Choroid plexus epithelial cell (primary cell): ENCODE measurements at regions not wholly inside any gene's neighbourhood (a gene's known extent, or its start where the extent isn't known, plus 50 kb on each side); places are given as distances from the start of the nearest gene placed in this dataset.
A peak's percentile ranks its signal among the peaks of the same experiment; 100 is the strongest.

ENCODE experiments used
- DNase-seq: peaks from one replicate; pipeline ENCODE4 v3.0.0-alpha.2; 2010; ENCODE audit warnings: low read depth
- H3K4me3 ChIP-seq: 2 replicates; pipeline ENCODE4 v1.5.1; 2011; ENCODE audit warnings: low read depth, mild to moderate bottlenecking, control low read depth, low read length, moderate library complexity
- TF ChIP-seq, protein P1 (sequence below): conservative IDR thresholded peaks from 2 replicates; pipeline ENCODE4 v1.5.1; 2011; ENCODE audit warnings: low read depth, mild to moderate bottlenecking, control low read depth, inconsistent platforms, low read length, moderate library complexity

- TF ChIP-seq, protein P1, sequence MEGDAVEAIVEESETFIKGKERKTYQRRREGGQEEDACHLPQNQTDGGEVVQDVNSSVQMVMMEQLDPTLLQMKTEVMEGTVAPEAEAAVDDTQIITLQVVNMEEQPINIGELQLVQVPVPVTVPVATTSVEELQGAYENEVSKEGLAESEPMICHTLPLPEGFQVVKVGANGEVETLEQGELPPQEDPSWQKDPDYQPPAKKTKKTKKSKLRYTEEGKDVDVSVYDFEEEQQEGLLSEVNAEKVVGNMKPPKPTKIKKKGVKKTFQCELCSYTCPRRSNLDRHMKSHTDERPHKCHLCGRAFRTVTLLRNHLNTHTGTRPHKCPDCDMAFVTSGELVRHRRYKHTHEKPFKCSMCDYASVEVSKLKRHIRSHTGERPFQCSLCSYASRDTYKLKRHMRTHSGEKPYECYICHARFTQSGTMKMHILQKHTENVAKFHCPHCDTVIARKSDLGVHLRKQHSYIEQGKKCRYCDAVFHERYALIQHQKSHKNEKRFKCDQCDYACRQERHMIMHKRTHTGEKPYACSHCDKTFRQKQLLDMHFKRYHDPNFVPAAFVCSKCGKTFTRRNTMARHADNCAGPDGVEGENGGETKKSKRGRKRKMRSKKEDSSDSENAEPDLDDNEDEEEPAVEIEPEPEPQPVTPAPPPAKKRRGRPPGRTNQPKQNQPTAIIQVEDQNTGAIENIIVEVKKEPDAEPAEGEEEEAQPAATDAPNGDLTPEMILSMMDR, result no peak
- peak; percentile 67 for DNase-seq
Measured at GRCh38 chr12:115323223-115323905, 639.4 kb upstream of the TBX3 start.

DNA sequence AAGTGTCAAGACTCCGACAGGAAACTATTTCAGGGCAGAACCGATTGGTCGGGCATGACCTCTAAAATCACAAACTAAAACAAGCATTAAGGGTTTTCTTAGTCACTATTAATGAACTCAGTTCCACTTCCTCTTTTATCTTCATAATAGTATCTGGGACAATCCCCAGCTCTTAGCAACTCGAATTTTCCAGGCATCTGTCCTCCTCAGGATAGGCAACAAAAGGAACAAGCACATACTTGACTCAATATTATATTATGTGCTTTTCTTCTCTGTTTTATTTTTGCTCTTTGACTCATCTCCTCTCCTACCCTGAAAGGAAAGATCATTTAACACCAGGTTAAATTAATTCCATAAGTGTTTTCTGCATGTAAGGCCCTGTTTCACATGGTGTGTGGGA is 638.3 kb upstream of the TBX3 start:
- TF ChIP-seq, protein P1, result no peak
- H3K4me3 ChIP-seq, result no peak overlapping the region
- peak; percentile 37 for DNase-seq

More at GRCh38 chr12:115323223-115323905, 639.4 kb upstream of the TBX3 start:
- H3K4me3 ChIP-seq, result no peak overlapping the region

DNA sequence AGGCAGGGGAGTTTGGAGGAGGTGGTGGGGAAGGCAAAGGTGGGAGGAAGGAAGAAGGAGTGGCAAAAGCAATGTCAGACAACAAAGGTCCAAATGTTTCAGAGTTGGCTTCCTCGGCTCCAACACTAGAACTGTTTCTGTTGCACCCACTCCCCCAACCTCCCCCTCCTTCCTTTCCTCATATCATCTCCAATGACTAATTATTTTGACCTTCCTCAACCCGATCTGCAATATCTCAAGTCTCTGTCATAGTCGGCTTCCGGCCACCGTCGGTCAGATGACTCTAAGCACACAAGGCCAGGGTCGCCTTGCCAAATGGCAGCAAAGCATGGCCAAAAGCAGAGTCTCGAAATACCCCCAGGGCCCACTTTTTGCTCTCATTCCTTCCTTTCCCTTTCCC is 637.0 kb upstream of the TBX3 start:
- DNase-seq, result no peak
- H3K4me3 ChIP-seq, result no peak overlapping the region
- TF ChIP-seq, protein P1, result no peak

GRCh38 chr12:115320451-115320850 is 636.5 kb upstream of the TBX3 start:
- H3K4me3 ChIP-seq, result no peak overlapping the region
- TF ChIP-seq, protein P1, result no peak
- DNase-seq, result no peak

GRCh38 chr12:115319446-115320040 is 635.6 kb upstream of the TBX3 start:
- TF ChIP-seq, protein P1, result no peak
- DNase-seq, result no peak

DNA sequence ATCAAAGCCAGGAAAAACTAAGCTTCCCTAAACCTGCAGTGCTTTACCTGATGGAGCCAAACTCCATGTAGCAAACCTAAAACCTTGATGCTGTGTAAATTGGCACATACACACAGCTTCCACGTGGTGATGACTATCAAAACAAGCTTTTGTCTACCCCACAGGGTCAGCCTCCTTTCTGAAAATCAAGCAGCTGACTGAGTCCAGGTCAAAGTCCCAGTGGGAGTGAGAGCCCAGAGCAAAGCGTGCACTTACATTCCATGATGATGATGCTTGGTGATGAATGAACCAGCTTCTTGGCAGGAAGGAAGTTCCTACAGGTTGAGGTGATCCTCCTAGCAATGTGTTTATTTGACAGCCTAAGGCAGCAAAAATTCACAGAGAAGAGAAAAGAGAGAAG is 630.0 kb upstream of the TBX3 start:
- TF ChIP-seq, protein P1, result no peak
- no peak overlapping the region for H3K4me3 ChIP-seq
- DNase-seq, result peak; percentile 95

More at GRCh38 chr12:115319446-115320040, 635.6 kb upstream of the TBX3 start:
- no peak overlapping the region for H3K4me3 ChIP-seq

GRCh38 chr12:115312901-115313300 is 628.9 kb upstream of the TBX3 start:
- no peak for DNase-seq
- TF ChIP-seq, protein P1, result no peak
- H3K4me3 ChIP-seq, result no peak overlapping the region
